Activated T-helper 1 cell treated with Interleukin-2 at 50 U/mL for 16 hours (primary cell): ENCODE measurements at regions not wholly inside any gene's neighbourhood (a gene's known extent, or its start where the extent isn't known, plus 50 kb on each side); places are given as distances from the start of the nearest gene placed in this dataset.

ENCODE experiments used
- DNase-seq: peaks from one replicate; pipeline ENCODE4 v3.0.0-alpha.2; 2020; ENCODE audit warnings: low read depth

- no peak for DNase-seq
Observed at GRCh38 chr15:93235926-93236780, 147.1 kb upstream of the RGMA start.

- DNase-seq, result no peak
Observed at GRCh38 chr15:93235269-93235668, 146.3 kb upstream of the RGMA start.

DNA sequence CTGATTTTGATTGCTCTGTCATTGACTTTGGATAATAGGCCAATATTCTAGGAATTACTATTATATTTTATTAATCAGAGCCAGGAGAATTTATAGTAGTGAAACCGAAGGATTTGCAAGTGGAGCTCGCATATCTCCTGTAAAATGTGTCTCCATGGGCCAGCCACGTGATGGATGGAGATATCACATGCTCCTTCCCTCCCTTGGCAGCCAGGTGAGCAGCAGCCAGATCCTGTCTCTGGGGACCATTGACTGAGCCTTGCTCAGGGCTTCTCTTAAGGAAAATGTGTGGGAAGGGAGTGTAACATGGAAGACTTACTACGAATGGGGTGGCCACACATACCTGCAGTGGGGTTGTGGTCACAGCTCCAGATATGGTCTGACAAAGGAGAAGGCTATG lies 144.7 kb upstream of the RGMA start:
- DNase-seq, result no peak

DNA sequence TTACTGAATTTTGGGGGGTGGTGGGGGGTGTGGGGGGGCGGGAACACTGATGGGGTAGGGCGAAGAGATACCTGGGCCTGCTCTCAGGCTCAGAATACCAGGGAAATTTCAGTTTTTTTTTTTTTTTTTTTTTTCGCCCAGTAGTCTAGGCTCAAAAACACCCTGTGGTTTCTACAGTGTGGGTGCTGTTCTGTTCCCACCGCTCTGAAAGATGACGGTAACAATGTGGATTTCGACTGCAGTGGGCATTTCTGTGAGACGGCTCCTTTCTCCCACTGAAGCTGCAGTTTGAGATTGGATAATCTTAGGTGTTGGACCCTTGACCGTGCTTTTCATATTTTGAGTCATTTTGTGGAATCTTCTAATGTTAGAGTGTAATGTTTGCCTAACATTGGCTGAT lies 143.8 kb upstream of the RGMA start:
- DNase-seq, result no peak

DNA sequence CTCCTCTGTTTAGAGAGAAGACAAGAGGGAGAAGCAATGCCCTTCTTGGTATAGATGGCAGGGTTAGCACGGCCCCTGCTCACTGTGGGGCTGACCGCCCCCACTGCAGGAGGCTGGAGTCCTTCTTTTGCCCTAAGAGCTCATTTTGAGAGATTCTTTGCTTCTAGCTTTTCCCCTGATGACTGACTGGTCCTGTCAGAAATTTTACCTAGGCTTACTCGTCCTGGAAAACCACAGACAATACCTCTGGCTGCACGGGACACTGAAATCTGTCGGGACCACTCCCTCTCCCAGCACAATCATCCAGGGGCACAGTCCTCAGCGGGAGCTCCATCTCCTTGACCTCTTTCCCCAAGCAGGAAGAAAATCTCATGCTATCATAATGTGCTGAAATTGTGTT lies 143.0 kb upstream of the RGMA start:
- no peak for DNase-seq

- DNase-seq, result no peak
Observed at GRCh38 chr15:93231261-93231925, 142.4 kb upstream of the RGMA start.

GRCh38 chr15:93228546-93228945 lies 139.5 kb upstream of the RGMA start:
- no peak for DNase-seq

GRCh38 chr15:93223803-93224202 lies 134.8 kb upstream of the RGMA start:
- no peak for DNase-seq

DNA sequence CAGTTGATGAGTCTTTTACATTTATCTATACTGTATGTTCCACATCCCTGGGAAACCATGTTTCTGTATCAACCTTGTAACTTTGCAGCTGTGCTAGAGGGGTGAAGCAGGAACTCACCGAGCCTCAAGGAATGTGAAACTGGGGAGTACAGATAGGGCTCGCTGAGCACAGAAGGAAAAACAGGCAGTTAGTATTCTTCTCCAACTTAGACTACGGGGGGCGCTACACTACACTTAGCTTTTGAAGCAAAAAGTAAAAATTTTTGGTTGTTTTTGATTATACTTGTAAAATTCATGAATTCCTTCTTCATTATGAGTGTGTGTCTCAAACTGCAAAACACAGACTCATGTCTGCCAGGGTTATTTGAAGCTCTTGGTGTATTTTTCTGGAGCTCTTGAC lies 132.7 kb upstream of the RGMA start:
- DNase-seq, result no peak

DNA sequence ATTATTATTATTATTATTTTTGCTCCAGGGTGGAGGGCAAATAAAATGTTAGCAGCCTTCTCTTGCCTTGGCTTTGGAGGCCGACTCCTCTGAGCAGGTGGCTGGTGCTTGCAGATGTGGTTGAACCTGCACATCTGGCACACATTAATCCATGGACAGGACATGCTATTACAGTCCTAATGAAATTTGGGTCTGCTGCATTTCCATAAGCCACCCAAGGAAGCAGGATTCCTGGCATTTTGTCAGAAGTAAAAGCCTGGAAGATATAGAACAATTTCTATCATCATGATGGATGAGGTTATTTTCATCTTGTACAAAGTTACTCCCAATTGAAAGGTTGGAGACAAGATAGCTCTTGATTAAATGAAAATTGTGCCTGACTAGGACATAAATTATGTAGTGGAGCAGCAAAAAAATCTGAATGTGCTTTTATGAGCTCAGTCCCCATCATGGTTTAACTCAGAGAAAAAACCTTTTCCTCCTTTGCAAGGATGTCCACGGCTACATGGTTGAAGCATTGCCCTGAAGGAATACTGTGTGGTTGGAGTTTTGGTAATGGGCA lies 130.9 kb upstream of the RGMA start:
- no peak for DNase-seq

GRCh38 chr15:93217343-93217742 lies 128.3 kb upstream of the RGMA start:
- no peak for DNase-seq

DNA sequence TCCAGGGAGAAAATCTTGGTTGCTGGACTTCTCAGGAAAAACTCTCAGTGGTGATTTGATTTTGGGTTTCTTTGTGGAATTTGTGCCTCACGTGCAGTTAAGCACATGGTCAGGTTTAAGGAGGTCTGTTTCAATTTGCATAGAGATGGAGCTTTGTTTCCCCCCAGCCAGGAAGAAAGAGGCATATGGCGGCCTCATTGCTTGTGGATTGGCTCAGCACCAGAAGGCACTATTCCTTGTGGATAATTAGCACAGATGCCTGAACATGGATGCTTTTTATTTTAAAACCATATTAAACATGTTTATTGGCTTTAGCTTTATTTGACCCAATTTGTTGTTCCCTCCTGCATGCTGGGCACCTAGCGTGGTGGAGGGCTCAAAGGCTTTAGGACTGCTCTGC lies 125.1 kb upstream of the RGMA start:
- no peak for DNase-seq

- DNase-seq, result no peak
Observed at GRCh38 chr15:93213281-93213680, 124.3 kb upstream of the RGMA start.

DNA sequence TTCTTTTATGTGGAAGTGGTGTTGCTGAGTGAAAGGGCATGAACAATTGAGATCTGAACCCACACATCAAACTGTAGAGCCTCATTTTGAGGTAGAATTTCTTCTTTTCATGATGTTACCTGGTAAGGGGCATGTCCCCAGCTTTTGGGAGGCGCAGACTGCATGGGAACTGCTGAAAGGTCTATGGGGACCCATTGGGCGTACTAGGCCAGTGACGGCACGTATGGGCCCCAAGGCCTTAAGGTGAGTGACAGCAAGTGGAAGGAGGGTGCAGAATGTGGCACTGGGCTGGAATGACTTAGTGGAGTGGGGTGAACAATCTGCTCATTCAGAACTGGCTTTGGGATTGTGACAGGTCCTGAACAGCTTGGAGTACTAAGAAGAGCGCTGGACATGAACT lies 123.6 kb upstream of the RGMA start:
- no peak for DNase-seq

DNA sequence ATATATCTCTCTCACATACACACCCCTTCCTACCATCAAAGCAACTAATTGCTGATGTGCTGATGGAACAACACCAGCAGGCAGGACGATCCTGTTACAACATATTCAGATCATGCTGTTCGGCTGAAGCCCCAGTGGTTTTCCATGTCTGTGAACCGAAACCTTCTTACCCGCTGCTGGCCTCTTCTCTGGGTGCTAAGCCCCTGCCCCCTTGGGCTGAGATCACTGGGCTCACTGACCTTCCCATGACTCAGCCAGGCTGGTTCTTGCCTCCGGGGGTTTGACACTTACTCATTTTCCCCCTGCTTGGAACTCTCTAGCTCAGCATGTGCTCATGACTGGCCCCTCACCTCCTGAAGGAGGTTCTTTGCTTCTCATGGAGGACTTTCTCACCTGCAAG lies 122.0 kb upstream of the RGMA start:
- DNase-seq, result no peak

- DNase-seq, result no peak
Observed at GRCh38 chr15:93209690-93210445, 120.9 kb upstream of the RGMA start.

DNA sequence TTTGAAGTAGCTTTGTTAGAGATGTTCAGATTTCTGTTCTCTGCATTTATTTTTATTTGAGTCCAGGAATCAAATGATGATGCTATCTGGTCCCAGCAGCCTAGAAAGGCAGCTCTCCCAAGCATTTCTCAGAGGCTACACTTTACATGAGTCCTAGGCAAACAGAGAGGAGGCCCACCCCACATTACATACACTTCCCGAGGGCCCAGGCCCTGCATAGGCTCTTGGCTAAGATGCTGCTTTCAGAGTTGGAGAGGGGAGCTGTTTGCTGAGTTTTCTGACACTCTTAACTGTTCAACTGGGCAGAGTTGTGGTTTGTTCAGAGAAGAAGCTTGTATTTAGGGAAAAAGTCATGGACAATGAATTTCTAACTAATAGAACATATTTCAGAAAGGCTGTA lies 117.9 kb upstream of the RGMA start:
- no peak for DNase-seq

- DNase-seq, result no peak
Observed at GRCh38 chr15:93205413-93205812, 116.4 kb upstream of the RGMA start.

DNA sequence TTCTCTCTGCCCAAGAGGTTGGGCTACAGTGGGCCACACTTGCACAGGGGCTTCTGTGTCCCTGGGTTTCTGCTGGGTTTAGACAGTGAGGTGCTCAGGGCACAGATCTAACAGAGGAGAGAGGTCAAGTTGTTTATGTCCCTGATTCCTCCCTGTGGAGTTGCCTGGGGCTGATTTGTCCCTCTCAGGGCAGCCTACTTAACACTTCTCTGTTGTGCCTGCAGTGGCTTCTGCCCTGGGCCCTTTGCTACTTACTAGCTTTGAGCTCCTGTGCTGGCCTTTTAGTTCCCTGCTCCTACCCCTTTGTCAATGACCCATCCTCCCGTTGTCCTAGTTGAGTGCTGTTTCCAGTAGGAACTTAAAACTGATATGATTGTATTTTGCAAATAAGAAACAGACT lies 114.0 kb upstream of the RGMA start:
- DNase-seq, result no peak

GRCh38 chr15:93202405-93202804 lies 113.4 kb upstream of the RGMA start:
- no peak for DNase-seq

DNA sequence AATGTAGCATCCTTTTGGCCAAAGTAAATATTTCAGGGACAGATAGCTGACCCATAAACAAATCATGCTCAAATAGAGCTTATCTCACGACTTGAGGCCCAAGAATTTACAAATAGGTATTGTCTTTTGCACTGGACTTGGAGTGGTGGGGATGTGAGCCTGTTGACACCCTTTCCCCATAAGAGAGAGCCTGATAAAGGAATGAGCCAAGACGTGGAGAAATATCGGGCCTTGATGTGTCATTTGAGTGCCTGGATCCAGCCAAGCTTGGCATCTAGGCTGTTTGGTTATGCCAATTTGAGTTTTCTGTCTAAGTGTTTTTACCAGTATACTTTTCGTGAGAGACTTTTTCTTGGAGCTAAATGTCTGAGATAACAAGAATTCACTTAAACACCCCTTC lies 112.9 kb upstream of the RGMA start:
- DNase-seq, result no peak

- DNase-seq, result no peak
Observed at GRCh38 chr15:93200837-93201226, 111.8 kb upstream of the RGMA start.
